ENCODE measurements at regions not wholly inside any gene's neighbourhood (a gene's known extent, or its start where the extent isn't known, plus 50 kb on each side); places are given as distances from the start of the nearest gene placed in this dataset.

DNA sequence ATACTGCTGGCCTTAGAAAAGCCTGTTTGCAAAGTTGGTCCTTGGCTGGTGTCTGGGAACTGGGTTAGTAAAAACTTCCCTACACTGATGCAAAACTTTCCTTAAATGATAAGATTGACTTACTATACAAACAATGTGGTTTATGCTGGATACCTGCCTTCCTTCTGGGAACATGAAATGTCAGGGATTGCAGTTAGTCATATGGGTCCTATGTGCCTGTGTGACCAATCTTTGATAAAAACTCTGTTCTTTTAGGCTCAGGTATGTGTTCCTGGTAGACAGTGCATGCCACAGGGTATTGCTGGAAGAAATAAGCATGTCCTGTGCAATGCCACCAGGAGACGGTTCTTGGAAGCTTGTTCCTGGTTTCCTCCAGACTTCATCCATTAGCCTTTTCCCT, 173.3 kb downstream of the RMI1 start:
- no peak for TF ChIP-seq POLR2A (IDR thresholded peaks at IDR 0.05)
- TF ChIP-seq, protein P1, sequence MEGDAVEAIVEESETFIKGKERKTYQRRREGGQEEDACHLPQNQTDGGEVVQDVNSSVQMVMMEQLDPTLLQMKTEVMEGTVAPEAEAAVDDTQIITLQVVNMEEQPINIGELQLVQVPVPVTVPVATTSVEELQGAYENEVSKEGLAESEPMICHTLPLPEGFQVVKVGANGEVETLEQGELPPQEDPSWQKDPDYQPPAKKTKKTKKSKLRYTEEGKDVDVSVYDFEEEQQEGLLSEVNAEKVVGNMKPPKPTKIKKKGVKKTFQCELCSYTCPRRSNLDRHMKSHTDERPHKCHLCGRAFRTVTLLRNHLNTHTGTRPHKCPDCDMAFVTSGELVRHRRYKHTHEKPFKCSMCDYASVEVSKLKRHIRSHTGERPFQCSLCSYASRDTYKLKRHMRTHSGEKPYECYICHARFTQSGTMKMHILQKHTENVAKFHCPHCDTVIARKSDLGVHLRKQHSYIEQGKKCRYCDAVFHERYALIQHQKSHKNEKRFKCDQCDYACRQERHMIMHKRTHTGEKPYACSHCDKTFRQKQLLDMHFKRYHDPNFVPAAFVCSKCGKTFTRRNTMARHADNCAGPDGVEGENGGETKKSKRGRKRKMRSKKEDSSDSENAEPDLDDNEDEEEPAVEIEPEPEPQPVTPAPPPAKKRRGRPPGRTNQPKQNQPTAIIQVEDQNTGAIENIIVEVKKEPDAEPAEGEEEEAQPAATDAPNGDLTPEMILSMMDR (IDR thresholded peaks at IDR 0.05), result no peak

All from ovary (tissue), 3 donors.